Peyer's patch (tissue), 4 donors: ENCODE measurements at regions not wholly inside any gene's neighbourhood (a gene's known extent, or its start where the extent isn't known, plus 50 kb on each side); places are given as distances from the start of the nearest gene placed in this dataset.

Experiments used
- POLR2A ChIP-seq, 2 donors: fragments of 450-650 bp; IDR thresholded peaks; one replicate each; pipeline ENCODE4 v1.5.1; 2017; ENCODE audit warnings: antibody characterized with exemption in 2 of 2, mild to moderate bottlenecking in 2 of 2, moderate library complexity in 2 of 2
- TF ChIP-seq, protein P1 (sequence below), 6 experiments: fragments of 450-650 bp in 4 of 6; fragments of 200-600 bp in 2 of 6; sonication (generic) in 1 of 6; IDR thresholded peaks; one replicate each; pipeline ENCODE4 v1.5.1; 2017 to 2019; ENCODE audit warnings: antibody characterized with exemption in 6 of 6, mild to moderate bottlenecking in 3 of 6, moderate library complexity in 1 of 6

DNA sequence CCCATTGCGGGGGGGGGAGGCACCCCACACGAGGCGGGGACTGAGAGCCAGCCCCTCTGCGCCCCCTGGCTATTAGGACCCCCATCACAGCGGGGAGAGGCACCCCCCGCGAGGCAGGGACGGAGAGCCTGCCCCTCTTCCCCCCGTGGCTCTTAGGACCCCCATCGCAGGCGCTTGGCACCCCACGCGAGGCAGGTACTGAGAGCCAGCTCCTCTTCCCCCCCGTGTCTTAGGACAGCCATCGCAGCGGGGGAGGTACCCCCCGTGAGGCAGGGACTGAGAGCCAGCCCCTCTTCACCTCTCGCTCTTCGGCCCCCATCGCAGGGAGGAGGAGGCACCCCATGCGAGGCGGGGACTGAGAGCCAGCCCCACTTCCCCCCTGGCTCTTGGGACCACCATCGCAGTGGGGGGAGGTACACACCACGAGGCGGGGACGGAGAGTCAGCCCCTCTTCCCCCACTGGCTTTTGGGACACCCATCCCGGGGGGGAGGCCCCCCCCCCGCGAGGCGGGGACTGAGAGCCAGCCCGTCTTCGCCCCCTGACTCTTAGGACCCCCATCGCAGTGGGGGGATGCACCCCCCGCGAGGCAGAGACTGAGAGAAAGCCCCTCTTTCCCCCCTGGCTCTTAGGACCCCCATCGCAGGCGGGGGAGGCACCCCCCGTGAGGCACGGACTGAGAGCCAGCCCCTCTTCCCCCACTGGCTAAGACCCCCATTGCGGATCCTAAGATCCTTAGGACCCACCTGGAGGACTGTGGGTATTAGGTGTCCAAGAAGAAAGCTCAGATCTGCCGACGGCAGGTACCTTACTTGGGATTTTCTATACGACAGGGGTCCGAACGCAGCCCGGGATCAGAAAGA is 198.6 kb upstream of the PZP start:
- TF ChIP-seq, protein P1, sequence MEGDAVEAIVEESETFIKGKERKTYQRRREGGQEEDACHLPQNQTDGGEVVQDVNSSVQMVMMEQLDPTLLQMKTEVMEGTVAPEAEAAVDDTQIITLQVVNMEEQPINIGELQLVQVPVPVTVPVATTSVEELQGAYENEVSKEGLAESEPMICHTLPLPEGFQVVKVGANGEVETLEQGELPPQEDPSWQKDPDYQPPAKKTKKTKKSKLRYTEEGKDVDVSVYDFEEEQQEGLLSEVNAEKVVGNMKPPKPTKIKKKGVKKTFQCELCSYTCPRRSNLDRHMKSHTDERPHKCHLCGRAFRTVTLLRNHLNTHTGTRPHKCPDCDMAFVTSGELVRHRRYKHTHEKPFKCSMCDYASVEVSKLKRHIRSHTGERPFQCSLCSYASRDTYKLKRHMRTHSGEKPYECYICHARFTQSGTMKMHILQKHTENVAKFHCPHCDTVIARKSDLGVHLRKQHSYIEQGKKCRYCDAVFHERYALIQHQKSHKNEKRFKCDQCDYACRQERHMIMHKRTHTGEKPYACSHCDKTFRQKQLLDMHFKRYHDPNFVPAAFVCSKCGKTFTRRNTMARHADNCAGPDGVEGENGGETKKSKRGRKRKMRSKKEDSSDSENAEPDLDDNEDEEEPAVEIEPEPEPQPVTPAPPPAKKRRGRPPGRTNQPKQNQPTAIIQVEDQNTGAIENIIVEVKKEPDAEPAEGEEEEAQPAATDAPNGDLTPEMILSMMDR (IDR thresholded peaks at IDR 0.05), result no peak
- TF ChIP-seq POLR2A (IDR thresholded peaks at IDR 0.05), result no peak
